Natural killer cell (primary cell): ENCODE measurements at regions not wholly inside any gene's neighbourhood (a gene's known extent, or its start where the extent isn't known, plus 50 kb on each side); places are given as distances from the start of the nearest gene placed in this dataset.

Experiments
- ATAC-seq, 3 donors: fragments of 150-1000 bp in 2 of 3; fragments of 200-7000 bp in 1 of 3; cut with Tn5 transposase; 1 replicate in 1 of 3; 2 replicates in 2 of 3; pipeline ENCODE4 v1.10.0; 2021; ENCODE audit warnings: mild to moderate bottlenecking in 2 of 3, moderate library complexity in 2 of 3
- DNase-seq, 2 donors: peaks; one replicate each; pipeline versions ENCODE4 v3.0.0 to v3.0.0-alpha.2; 2013 to 2021; ENCODE audit warnings: mixed read lengths in 1 of 2
- H3K27ac ChIP-seq: one replicate; pipeline ENCODE4 v1.5.1; 2013; ENCODE audit warnings: mild to moderate bottlenecking, low read length
- H3K27me3 ChIP-seq: one replicate; pipeline ENCODE4 v1.6.1; 2013; ENCODE audit warnings: low read length; ENCODE audit not compliant: control insufficient read depth, insufficient read depth
- H3K36me3 ChIP-seq: one replicate; pipeline ENCODE4 v1.6.1; 2013; ENCODE audit warnings: low read length; ENCODE audit not compliant: control insufficient read depth, insufficient read depth
- H3K4me1 ChIP-seq: one replicate; pipeline ENCODE4 v1.6.1; 2013; ENCODE audit warnings: low read length; ENCODE audit not compliant: control insufficient read depth, insufficient read depth
- H3K4me3 ChIP-seq: one replicate; pipeline ENCODE4 v1.5.1; 2013; ENCODE audit warnings: low read length
- H3K9me3 ChIP-seq: one replicate; pipeline ENCODE4 v1.6.1; 2013; ENCODE audit warnings: low read length; ENCODE audit not compliant: control insufficient read depth, insufficient read depth
- H3K27ac Mint-ChIP-seq, 2 donors: one replicate each; pipeline ENCODE4 v1.8.0; 2022; ENCODE audit warnings: mild to moderate bottlenecking in 2 of 2, mixed read lengths in 2 of 2, moderate library complexity in 1 of 2
- H3K27me3 Mint-ChIP-seq, 2 donors: one replicate each; pipeline ENCODE4 v1.8.0; 2022; ENCODE audit warnings: low read depth in 2 of 2, mixed read lengths in 2 of 2
- H3K36me3 Mint-ChIP-seq: one replicate; pipeline ENCODE4 v1.8.0; 2022; ENCODE audit warnings: mixed read lengths
- H3K4me1 Mint-ChIP-seq, 2 donors: one replicate each; pipeline ENCODE4 v1.8.0; 2022; ENCODE audit warnings: mixed read lengths in 2 of 2
- H3K4me3 Mint-ChIP-seq: one replicate; pipeline ENCODE4 v1.8.0; 2022; ENCODE audit warnings: mild to moderate bottlenecking, moderate library complexity, mixed read lengths
- H3K9me3 Mint-ChIP-seq, 2 donors: one replicate each; pipeline ENCODE4 v1.8.0; 2022; ENCODE audit warnings: mixed read lengths in 2 of 2
- CTCF ChIP-seq: fragments of 200-600 bp; IDR thresholded peaks from one replicate; pipeline ENCODE4 v1.8.0; 2022; ENCODE audit warnings: antibody characterized with exemption
- WGBS: methylation state at CpG from one replicate; pipeline ENCODE4 v1.1.7; 2013; ENCODE audit warnings: missing lambda C conversion rate; ENCODE audit not compliant: insufficient coverage; 5-methylcytosine and 5-hydroxymethylcytosine counted together
- intact Hi-C: fragments of 100-400 bp; cut with micrococcal nuclease; formaldehyde crosslinking; loops from one replicate; pipeline ENCODE4 v1.14.2; 2022

- no peak overlapping the region for H3K4me3 Mint-ChIP-seq
- Histone ChIP-seq H3K27me3 (no peaks in the 10 kb centered on the region), H3K4me1 (no peaks in the 10 kb centered on the region), H3K36me3 (no peaks in the 10 kb centered on the region), H3K4me3 (no peak overlapping the region), H3K9me3 (no peaks in the 10 kb centered on the region), H3K27ac (no peak overlapping the region)
- peaks cover 0 to 8% of the 10 kb centered on the region in 2 donors for H3K9me3 Mint-ChIP-seq
- DNase-seq (no peak), ATAC-seq (no peak)
- intact Hi-C loops, result no loop called here
- no peak overlapping the region for H3K27ac Mint-ChIP-seq
- 74% methylated on average over 7 of the region's 7 CpGs for WGBS
- no peak for TF ChIP-seq CTCF
- no peaks in the 10 kb centered on the region for H3K36me3 Mint-ChIP-seq
- no peaks in the 10 kb centered on the region for H3K27me3 Mint-ChIP-seq
- H3K4me1 Mint-ChIP-seq, result no peaks in the 10 kb centered on the region
These were observed 216.4 kb upstream of the DPP6 start for GRCh38 chr7:153835712-153836265.

- no peaks in the 10 kb centered on the region for H3K36me3 ChIP-seq
- H3K4me1 ChIP-seq, result no peaks in the 10 kb centered on the region
- intact Hi-C loops, result no loop called here
- no peak for TF ChIP-seq CTCF
- Mint-ChIP-seq H3K4me3 (no peak overlapping the region), H3K4me1 (no peaks in the 10 kb centered on the region), H3K27ac (no peak overlapping the region), H3K27me3 (no peaks in the 10 kb centered on the region), H3K36me3 (no peaks in the 10 kb centered on the region), H3K9me3 (peaks cover 4 to 8% of the 10 kb centered on the region in 2 donors)
- H3K27ac ChIP-seq, result no peak overlapping the region
- WGBS, result 62% methylated on average over 3 of the region's 4 CpGs
- no peak overlapping the region for H3K4me3 ChIP-seq
- no peaks in the 10 kb centered on the region for H3K27me3 ChIP-seq
- H3K9me3 ChIP-seq, result peaks cover 4% of the 10 kb centered on the region
- DNase-seq, result no peak
- ATAC-seq, result no peak
These were observed 213.6 kb upstream of the DPP6 start for GRCh38 chr7:153838591-153838990.

GRCh38 chr7:153840861-153841260, 211.3 kb upstream of the DPP6 start:
- 98% methylated on average over 3 of the region's 5 CpGs for WGBS
- no peak for DNase-seq
- H3K27me3 ChIP-seq, result no peaks in the 10 kb centered on the region
- H3K36me3 ChIP-seq, result no peaks in the 10 kb centered on the region
- no peak overlapping the region for H3K4me3 Mint-ChIP-seq
- peaks cover 6 to 7% of the 10 kb centered on the region in 2 donors for H3K9me3 Mint-ChIP-seq
- no peak overlapping the region for H3K4me3 ChIP-seq
- no peak for TF ChIP-seq CTCF
- H3K27ac ChIP-seq, result no peak overlapping the region
- H3K4me1 ChIP-seq, result no peaks in the 10 kb centered on the region
- intact Hi-C loops, result no loop called here
- ATAC-seq, result no peak
- H3K27ac Mint-ChIP-seq, result no peak overlapping the region
- H3K4me1 Mint-ChIP-seq, result no peaks in the 10 kb centered on the region
- H3K27me3 Mint-ChIP-seq, result no peaks in the 10 kb centered on the region
- H3K36me3 Mint-ChIP-seq, result no peaks in the 10 kb centered on the region
- H3K9me3 ChIP-seq, result peaks cover 4% of the 10 kb centered on the region

- intact Hi-C loops, result no loop called here
- H3K4me3 ChIP-seq, result no peak overlapping the region
- no peak for DNase-seq
These were observed 204.4 kb upstream of the DPP6 start for GRCh38 chr7:153847828-153848227.

More at GRCh38 chr7:153847828-153848227, 204.4 kb upstream of the DPP6 start:
- no peak overlapping the region for H3K27ac Mint-ChIP-seq
- H3K4me3 Mint-ChIP-seq, result no peak overlapping the region
- peaks cover 22 to 24% of the 10 kb centered on the region in 2 donors for H3K9me3 Mint-ChIP-seq
- Histone ChIP-seq H3K27ac (no peak overlapping the region), H3K4me1 (no peaks in the 10 kb centered on the region), H3K27me3 (no peaks in the 10 kb centered on the region), H3K9me3 (peaks cover 11% of the 10 kb centered on the region), H3K36me3 (no peaks in the 10 kb centered on the region)
- no peak for TF ChIP-seq CTCF
- no peak for ATAC-seq
- no peaks in the 10 kb centered on the region for H3K27me3 Mint-ChIP-seq
- peaks cover 8% of the 10 kb centered on the region for H3K36me3 Mint-ChIP-seq
- no peaks in the 10 kb centered on the region for H3K4me1 Mint-ChIP-seq
- whole genome bisulfite sequencing, result 85% methylated on average over 11 of the region's 11 CpGs
